ENCODE measurements at regions not wholly inside any gene's neighbourhood (a gene's known extent, or its start where the extent isn't known, plus 50 kb on each side); places are given as distances from the start of the nearest gene placed in this dataset.

- no peak for TF ChIP-seq POLR2A (IDR thresholded peaks at IDR 0.05)
- TF ChIP-seq CTCF (IDR thresholded peaks at IDR 0.05) = no peak
Measured at GRCh38 chr4:64777286-64777685, 368.0 kb upstream of the TECRL start.
